Activated T-helper 9 cell treated with anti-CD3 and anti-CD28 coated beads, Interleukin-2, amount 50 U/mL, for 16 hours (primary cell): ENCODE measurements at regions not wholly inside any gene's neighbourhood (a gene's known extent, or its start where the extent isn't known, plus 50 kb on each side); places are given as distances from the start of the nearest gene placed in this dataset.

Source experiments
- DNase-seq: peaks from one replicate; pipeline ENCODE4 v3.0.0-alpha.2; 2020; ENCODE audit warnings: low read depth

GRCh38 chr15:93866476-93866875, 364.9 kb upstream of the MCTP2 start:
- no peak for DNase-seq

GRCh38 chr15:93865586-93865985, 365.8 kb upstream of the MCTP2 start:
- no peak for DNase-seq

GRCh38 chr15:93862791-93863190, 368.6 kb upstream of the MCTP2 start:
- no peak for DNase-seq

- DNase-seq, result no peak
Measured at GRCh38 chr15:93861956-93862741, 369.2 kb upstream of the MCTP2 start.

- DNase-seq, result no peak
Measured at GRCh38 chr15:93861413-93861812, 369.9 kb upstream of the MCTP2 start.

GRCh38 chr15:93860701-93861100, 370.7 kb upstream of the MCTP2 start:
- DNase-seq, result no peak

GRCh38 chr15:93859176-93859575, 372.2 kb upstream of the MCTP2 start:
- no peak for DNase-seq

- DNase-seq, result no peak
Measured at GRCh38 chr15:93855181-93855826, 376.1 kb upstream of the MCTP2 start.

GRCh38 chr15:93854088-93854487, 377.3 kb upstream of the MCTP2 start:
- DNase-seq, result no peak

- DNase-seq, result no peak
Measured at GRCh38 chr15:93852761-93853160, 378.6 kb upstream of the MCTP2 start.

- no peak for DNase-seq
Measured at GRCh38 chr15:93848490-93848889, 382.9 kb upstream of the MCTP2 start.

GRCh38 chr15:93848076-93848475, 383.3 kb upstream of the MCTP2 start:
- DNase-seq, result no peak

GRCh38 chr15:93846148-93846547, 385.2 kb upstream of the MCTP2 start:
- no peak for DNase-seq

- DNase-seq, result no peak
Measured at GRCh38 chr15:93837450-93837849, 393.9 kb upstream of the MCTP2 start.

- DNase-seq, result no peak
Measured at GRCh38 chr15:93835344-93835743, 396.0 kb upstream of the MCTP2 start.

GRCh38 chr15:93831641-93832040, 399.7 kb upstream of the MCTP2 start:
- no peak for DNase-seq

GRCh38 chr15:93830221-93831080, 400.9 kb upstream of the MCTP2 start:
- no peak for DNase-seq

- DNase-seq, result no peak
Measured at GRCh38 chr15:93829115-93829870, 402.1 kb upstream of the MCTP2 start.

- no peak for DNase-seq
Measured at GRCh38 chr15:93826790-93827189, 404.6 kb upstream of the MCTP2 start.

GRCh38 chr15:93826293-93826692, 405.1 kb upstream of the MCTP2 start:
- DNase-seq, result no peak

- no peak for DNase-seq
Measured at GRCh38 chr15:93825682-93826081, 405.7 kb upstream of the MCTP2 start.
